Astrocyte (in vitro differentiated cells and primary cell): ENCODE measurements at regions not wholly inside any gene's neighbourhood (a gene's known extent, or its start where the extent isn't known, plus 50 kb on each side); places are given as distances from the start of the nearest gene placed in this dataset.
A peak's percentile ranks its signal among the peaks of the same experiment; 100 is the strongest.

Experiments used
- DNase-seq: peaks from one replicate; pipeline ENCODE4 v3.0.0-alpha.2; 2010; ENCODE audit warnings: low read depth
- FAIRE-seq: peaks from 2 replicates; lab custom pipeline; 2011; peaks lifted over from hg19 to GRCh38; lab: Jason Lieb, UNC
- H2AFZ ChIP-seq: 2 replicates; pipeline ENCODE4 v1.6.0; 2012; ENCODE audit warnings: low read depth, low read length, inconsistent platforms
- H3K27ac ChIP-seq: 2 replicates; pipeline ENCODE4 v1.5.1; 2011; ENCODE audit warnings: low read depth, low read length, inconsistent platforms
- H3K27me3 ChIP-seq: 2 replicates; pipeline ENCODE4 v1.6.0; 2011; ENCODE audit warnings: low read length, inconsistent platforms; ENCODE audit not compliant: insufficient read depth
- H3K36me3 ChIP-seq: 2 replicates; pipeline ENCODE4 v1.5.1; 2011; ENCODE audit warnings: low read length, inconsistent platforms; ENCODE audit not compliant: insufficient read depth
- H3K4me1 ChIP-seq: 2 replicates; pipeline ENCODE4 v1.5.1; 2011; ENCODE audit warnings: low read length, inconsistent platforms; ENCODE audit not compliant: insufficient read depth
- H3K4me2 ChIP-seq: 2 replicates; pipeline ENCODE4 v1.6.0; 2012; ENCODE audit warnings: low read length, inconsistent platforms
- H3K4me3 ChIP-seq: 2 replicates; pipeline ENCODE4 v1.5.1; 2011; ENCODE audit warnings: low read depth, mild to moderate bottlenecking, low read length, inconsistent platforms; ENCODE audit not compliant: insufficient read depth
- H3K79me2 ChIP-seq: 2 replicates; pipeline ENCODE4 v1.6.0; 2012; ENCODE audit warnings: mild to moderate bottlenecking, low read length, inconsistent platforms; ENCODE audit not compliant: insufficient read depth
- H3K9ac ChIP-seq: 2 replicates; pipeline ENCODE4 v1.6.0; 2012; ENCODE audit warnings: mild to moderate bottlenecking, low read length, inconsistent platforms
- H3K9me3 ChIP-seq: 2 replicates; pipeline ENCODE4 v1.5.1; 2012; ENCODE audit warnings: low read depth, mild to moderate bottlenecking, low read length, inconsistent platforms; ENCODE audit not compliant: insufficient read depth
- H4K20me1 ChIP-seq: 2 replicates; pipeline ENCODE4 v1.6.0; 2012; ENCODE audit warnings: low read length, inconsistent platforms; ENCODE audit not compliant: insufficient read depth
- H3K27ac Mint-ChIP-seq: one replicate; pipeline ENCODE4 v1.8.0; 2021; ENCODE audit warnings: mild to moderate bottlenecking, mixed read lengths; ENCODE audit not compliant: unreplicated experiment
- H3K27me3 Mint-ChIP-seq: one replicate; pipeline ENCODE4 v1.8.0; 2021; ENCODE audit warnings: low read depth, mixed read lengths; ENCODE audit not compliant: unreplicated experiment
- H3K36me3 Mint-ChIP-seq: one replicate; pipeline ENCODE4 v1.8.0; 2021; ENCODE audit warnings: low read depth, mixed read lengths; ENCODE audit not compliant: unreplicated experiment
- H3K4me1 Mint-ChIP-seq: one replicate; pipeline ENCODE4 v1.8.0; 2021; ENCODE audit warnings: low read depth, mixed read lengths; ENCODE audit not compliant: unreplicated experiment
- H3K4me3 Mint-ChIP-seq: one replicate; pipeline ENCODE4 v1.8.0; 2021; ENCODE audit warnings: mild to moderate bottlenecking, moderate library complexity, mixed read lengths; ENCODE audit not compliant: unreplicated experiment
- H3K9me3 Mint-ChIP-seq: one replicate; pipeline ENCODE4 v1.8.0; 2021; ENCODE audit warnings: mild to moderate bottlenecking, mixed read lengths; ENCODE audit not compliant: unreplicated experiment
- EZH2 ChIP-seq: IDR thresholded peaks from 2 replicates; pipeline ENCODE4 v1.6.1; 2012; ENCODE audit warnings: mild to moderate bottlenecking, low read length, inconsistent platforms; ENCODE audit not compliant: insufficient read depth
- TF ChIP-seq, protein P1 (sequence below): IDR thresholded peaks from 2 replicates; pipeline ENCODE4 v1.5.1; 2011; ENCODE audit warnings: low read depth, mild to moderate bottlenecking, inconsistent platforms, low read length, moderate library complexity; ENCODE audit not compliant: insufficient read depth

DNA sequence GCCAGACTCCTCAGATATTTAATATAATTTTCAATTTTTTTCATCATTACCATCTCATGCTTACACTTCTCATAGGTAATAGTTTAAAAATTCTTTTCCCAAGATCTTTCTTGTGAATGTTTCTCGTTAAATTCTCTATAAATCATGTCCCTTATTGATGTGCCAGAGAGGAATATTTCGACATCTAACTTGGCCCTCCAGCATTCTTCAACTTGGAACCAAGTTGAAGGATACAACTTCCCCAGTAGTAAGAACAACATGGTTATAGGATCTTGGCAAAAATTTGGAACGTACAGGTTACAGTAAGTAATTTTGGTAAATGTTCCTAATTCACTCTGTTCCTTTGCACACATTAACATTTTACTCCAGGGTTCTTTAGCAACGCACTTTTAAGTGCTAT lies 731.8 kb downstream of the CDH11 start:
- H3K36me3 Mint-ChIP-seq, result no peaks in the 10 kb centered on the region
- TF ChIP-seq EZH2, result no peak
- TF ChIP-seq, protein P1, sequence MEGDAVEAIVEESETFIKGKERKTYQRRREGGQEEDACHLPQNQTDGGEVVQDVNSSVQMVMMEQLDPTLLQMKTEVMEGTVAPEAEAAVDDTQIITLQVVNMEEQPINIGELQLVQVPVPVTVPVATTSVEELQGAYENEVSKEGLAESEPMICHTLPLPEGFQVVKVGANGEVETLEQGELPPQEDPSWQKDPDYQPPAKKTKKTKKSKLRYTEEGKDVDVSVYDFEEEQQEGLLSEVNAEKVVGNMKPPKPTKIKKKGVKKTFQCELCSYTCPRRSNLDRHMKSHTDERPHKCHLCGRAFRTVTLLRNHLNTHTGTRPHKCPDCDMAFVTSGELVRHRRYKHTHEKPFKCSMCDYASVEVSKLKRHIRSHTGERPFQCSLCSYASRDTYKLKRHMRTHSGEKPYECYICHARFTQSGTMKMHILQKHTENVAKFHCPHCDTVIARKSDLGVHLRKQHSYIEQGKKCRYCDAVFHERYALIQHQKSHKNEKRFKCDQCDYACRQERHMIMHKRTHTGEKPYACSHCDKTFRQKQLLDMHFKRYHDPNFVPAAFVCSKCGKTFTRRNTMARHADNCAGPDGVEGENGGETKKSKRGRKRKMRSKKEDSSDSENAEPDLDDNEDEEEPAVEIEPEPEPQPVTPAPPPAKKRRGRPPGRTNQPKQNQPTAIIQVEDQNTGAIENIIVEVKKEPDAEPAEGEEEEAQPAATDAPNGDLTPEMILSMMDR, result no peak
- H3K27me3 ChIP-seq, result no peaks in the 10 kb centered on the region
- H3K27me3 Mint-ChIP-seq, result no peaks in the 10 kb centered on the region
- H3K79me2 ChIP-seq, result no peaks in the 10 kb centered on the region
- no peak overlapping the region for H3K4me3 ChIP-seq
- no peak overlapping the region for H3K4me2 ChIP-seq
- H2AFZ ChIP-seq, result no peak overlapping the region
- peaks cover 14% of the 10 kb centered on the region for H3K4me1 Mint-ChIP-seq
- no peaks in the 10 kb centered on the region for H4K20me1 ChIP-seq
- no peak overlapping the region for H3K4me3 Mint-ChIP-seq
- H3K9ac ChIP-seq, result no peak overlapping the region
- no peak for FAIRE-seq
- H3K27ac ChIP-seq, result peak overlapping the region; percentile 89
- H3K9me3 Mint-ChIP-seq, result peaks cover 10% of the 10 kb centered on the region
- H3K27ac Mint-ChIP-seq, result no peak overlapping the region
- peaks cover 17% of the 10 kb centered on the region for H3K4me1 ChIP-seq
- H3K9me3 ChIP-seq, result no peaks in the 10 kb centered on the region
- no peak for DNase-seq
- H3K36me3 ChIP-seq, result no peaks in the 10 kb centered on the region

DNA sequence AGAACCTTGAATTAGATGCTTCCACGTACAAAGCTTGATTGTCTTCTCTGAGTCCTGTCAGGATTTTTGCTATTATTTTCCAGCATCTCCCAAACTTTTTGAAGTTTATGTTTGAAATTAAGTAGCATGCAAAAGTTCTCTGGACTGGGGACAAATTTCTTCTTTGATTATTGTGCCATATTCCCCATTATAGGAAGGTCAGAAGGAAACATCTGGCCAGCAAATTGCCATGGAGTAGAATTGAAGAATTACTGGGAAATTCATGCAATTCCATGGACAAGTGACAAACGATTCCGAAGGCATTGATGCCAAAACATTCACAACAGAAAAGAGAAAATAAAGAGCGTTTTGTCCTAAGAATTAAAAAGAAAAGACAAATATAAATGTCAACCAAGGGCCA lies 737.2 kb downstream of the CDH11 start:
- H3K4me1 Mint-ChIP-seq, result no peaks in the 10 kb centered on the region
- peaks cover 4% of the 10 kb centered on the region for H3K9me3 ChIP-seq
- H3K27me3 Mint-ChIP-seq, result no peaks in the 10 kb centered on the region
- no peak overlapping the region for H3K27ac Mint-ChIP-seq
- no peaks in the 10 kb centered on the region for H3K36me3 ChIP-seq
- DNase-seq (no peak), FAIRE-seq (no peak)
- no peak overlapping the region for H3K27ac ChIP-seq
- TF ChIP-seq, protein P1, result no peak
- no peak for TF ChIP-seq EZH2
- H3K4me1 ChIP-seq, result no peaks in the 10 kb centered on the region
- no peaks in the 10 kb centered on the region for H3K79me2 ChIP-seq
- H3K4me3 Mint-ChIP-seq, result no peak overlapping the region
- H3K9me3 Mint-ChIP-seq, result peaks cover 10% of the 10 kb centered on the region
- H3K4me2 ChIP-seq, result no peak overlapping the region
- H3K9ac ChIP-seq, result no peak overlapping the region
- no peak overlapping the region for H3K4me3 ChIP-seq
- no peaks in the 10 kb centered on the region for H3K27me3 ChIP-seq
- no peaks in the 10 kb centered on the region for H4K20me1 ChIP-seq
- no peaks in the 10 kb centered on the region for H3K36me3 Mint-ChIP-seq
- no peak overlapping the region for H2AFZ ChIP-seq

DNA sequence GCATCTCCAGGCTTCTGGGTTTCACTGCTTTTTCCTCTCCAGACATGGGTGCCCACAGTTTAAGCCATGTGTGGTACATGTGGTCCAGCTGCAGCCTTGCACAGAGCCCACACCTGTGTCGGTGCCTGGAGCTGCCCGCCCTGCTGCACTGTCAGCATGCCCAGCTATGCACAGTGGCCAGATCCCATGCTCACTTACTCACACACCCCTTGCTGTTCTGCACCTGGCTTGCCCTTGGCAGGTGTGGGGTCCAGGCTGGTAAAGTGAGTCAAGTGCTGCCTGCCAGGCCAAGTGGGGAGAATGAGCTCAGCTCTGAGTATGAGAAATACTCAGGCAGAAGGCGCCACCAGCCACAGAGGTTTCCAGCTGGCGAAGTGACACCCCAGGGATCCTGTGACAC lies 739.9 kb downstream of the CDH11 start:
- no peak overlapping the region for H2AFZ ChIP-seq
- no peak overlapping the region for H3K9ac ChIP-seq
- H3K4me3 ChIP-seq, result no peak overlapping the region
- H3K27me3 Mint-ChIP-seq, result no peaks in the 10 kb centered on the region
- DNase-seq (no peak), FAIRE-seq (no peak)
- TF ChIP-seq EZH2, result no peak
- H3K27me3 ChIP-seq, result no peaks in the 10 kb centered on the region
- no peak overlapping the region for H3K4me2 ChIP-seq
- H3K4me1 ChIP-seq, result no peaks in the 10 kb centered on the region
- H3K27ac ChIP-seq, result no peak overlapping the region
- no peak overlapping the region for H3K27ac Mint-ChIP-seq
- H3K4me3 Mint-ChIP-seq, result no peak overlapping the region
- H3K36me3 Mint-ChIP-seq, result no peaks in the 10 kb centered on the region
- H4K20me1 ChIP-seq, result no peaks in the 10 kb centered on the region
- H3K36me3 ChIP-seq, result no peaks in the 10 kb centered on the region
- H3K79me2 ChIP-seq, result no peaks in the 10 kb centered on the region
- H3K9me3 ChIP-seq, result peaks cover 4% of the 10 kb centered on the region
- peaks cover 9% of the 10 kb centered on the region for H3K9me3 Mint-ChIP-seq
- no peaks in the 10 kb centered on the region for H3K4me1 Mint-ChIP-seq
